Retinal pigment epithelial cell (primary cell): ENCODE measurements at regions not wholly inside any gene's neighbourhood (a gene's known extent, or its start where the extent isn't known, plus 50 kb on each side); places are given as distances from the start of the nearest gene placed in this dataset.

ENCODE experiments used
- DNase-seq: peaks from one replicate; pipeline ENCODE4 v3.0.0-alpha.2; 2010; ENCODE audit warnings: low read depth
- H3K4me3 ChIP-seq: 2 replicates; pipeline ENCODE4 v1.5.1; 2011; ENCODE audit warnings: mild to moderate bottlenecking, low read length, control low read depth, moderate library complexity
- TF ChIP-seq, protein P1 (sequence below): conservative IDR thresholded peaks from 2 replicates; pipeline ENCODE4 v1.5.1; 2011; ENCODE audit warnings: low read depth, low read length, control low read depth, inconsistent platforms

DNA sequence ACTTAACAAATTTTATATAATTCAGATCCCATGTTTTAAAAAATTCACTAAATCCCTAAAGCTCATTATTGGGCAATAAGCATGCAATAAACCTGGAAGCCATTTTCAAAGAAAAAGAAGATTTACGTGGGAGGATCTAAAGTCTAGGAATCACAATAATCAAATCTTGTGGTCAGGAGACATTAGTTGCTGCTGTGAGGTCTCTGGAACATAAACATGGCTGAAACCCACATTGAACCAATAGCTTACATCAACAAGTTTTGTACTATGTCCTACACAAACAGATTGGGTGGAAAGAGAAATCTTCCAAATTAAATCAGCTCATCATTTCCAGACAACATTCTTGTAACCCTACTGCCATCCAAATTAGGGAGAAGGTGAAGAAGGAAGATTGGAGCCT lies 121.9 kb upstream of the EPHA3 start:
- H3K4me3 ChIP-seq = no peak overlapping the region
- TF ChIP-seq, protein P1, sequence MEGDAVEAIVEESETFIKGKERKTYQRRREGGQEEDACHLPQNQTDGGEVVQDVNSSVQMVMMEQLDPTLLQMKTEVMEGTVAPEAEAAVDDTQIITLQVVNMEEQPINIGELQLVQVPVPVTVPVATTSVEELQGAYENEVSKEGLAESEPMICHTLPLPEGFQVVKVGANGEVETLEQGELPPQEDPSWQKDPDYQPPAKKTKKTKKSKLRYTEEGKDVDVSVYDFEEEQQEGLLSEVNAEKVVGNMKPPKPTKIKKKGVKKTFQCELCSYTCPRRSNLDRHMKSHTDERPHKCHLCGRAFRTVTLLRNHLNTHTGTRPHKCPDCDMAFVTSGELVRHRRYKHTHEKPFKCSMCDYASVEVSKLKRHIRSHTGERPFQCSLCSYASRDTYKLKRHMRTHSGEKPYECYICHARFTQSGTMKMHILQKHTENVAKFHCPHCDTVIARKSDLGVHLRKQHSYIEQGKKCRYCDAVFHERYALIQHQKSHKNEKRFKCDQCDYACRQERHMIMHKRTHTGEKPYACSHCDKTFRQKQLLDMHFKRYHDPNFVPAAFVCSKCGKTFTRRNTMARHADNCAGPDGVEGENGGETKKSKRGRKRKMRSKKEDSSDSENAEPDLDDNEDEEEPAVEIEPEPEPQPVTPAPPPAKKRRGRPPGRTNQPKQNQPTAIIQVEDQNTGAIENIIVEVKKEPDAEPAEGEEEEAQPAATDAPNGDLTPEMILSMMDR = no peak
- no peak for DNase-seq

GRCh38 chr3:88986834-88987233 lies 120.6 kb upstream of the EPHA3 start:
- TF ChIP-seq, protein P1 = no peak
- no peak for DNase-seq
- no peak overlapping the region for H3K4me3 ChIP-seq

- TF ChIP-seq, protein P1 = no peak
- no peak for DNase-seq
- H3K4me3 ChIP-seq = no peak overlapping the region
Measured at GRCh38 chr3:88987776-88988175, 119.6 kb upstream of the EPHA3 start.

DNA sequence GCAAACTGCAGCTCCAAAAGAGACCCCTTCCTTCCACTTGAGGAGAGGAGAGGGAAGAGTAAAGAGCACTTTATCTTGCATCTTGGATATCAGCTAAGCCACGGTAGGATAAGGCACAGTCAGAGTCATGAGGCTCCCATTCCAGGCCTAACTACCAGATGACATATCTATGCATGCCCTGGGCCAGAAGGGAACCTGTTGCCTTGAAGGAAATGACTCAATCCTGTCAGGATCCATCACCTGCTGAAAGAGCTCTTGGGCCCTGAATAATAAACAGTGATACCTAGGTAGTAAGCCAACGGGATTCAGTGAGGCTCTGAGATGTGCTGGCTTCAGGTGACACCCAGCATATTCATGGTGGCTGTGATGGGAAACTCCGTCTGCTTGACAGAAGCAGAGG lies 118.5 kb upstream of the EPHA3 start:
- TF ChIP-seq, protein P1 = no peak
- no peak for DNase-seq
- H3K4me3 ChIP-seq = no peak overlapping the region

- DNase-seq = no peak
- no peak overlapping the region for H3K4me3 ChIP-seq
- TF ChIP-seq, protein P1 = no peak
Measured at GRCh38 chr3:88991496-88991895, 115.9 kb upstream of the EPHA3 start.

- TF ChIP-seq, protein P1 = no peak
- no peak overlapping the region for H3K4me3 ChIP-seq
Measured at GRCh38 chr3:88996691-88997090, 110.7 kb upstream of the EPHA3 start.

GRCh38 chr3:88997260-88997659 lies 110.2 kb upstream of the EPHA3 start:
- H3K4me3 ChIP-seq = no peak overlapping the region
- DNase-seq = no peak
- TF ChIP-seq, protein P1 = no peak

More at GRCh38 chr3:88996691-88997090, 110.7 kb upstream of the EPHA3 start:
- no peak for DNase-seq
